Gastrocnemius medialis (tissue), 4 donors: ENCODE measurements at regions not wholly inside any gene's neighbourhood (a gene's known extent, or its start where the extent isn't known, plus 50 kb on each side); places are given as distances from the start of the nearest gene placed in this dataset.
"Not testable (repeated sequence)": the region's sequence is repeated elsewhere in the genome, so short reads cannot be mapped to it uniquely, and the experiment has no call there.

Experiments used
- ATAC-seq, 2 donors: fragments of 150-250 bp; one replicate each; pipeline ENCODE4 v1.9.1; 2016
- DNase-seq, 2 donors: peaks; one replicate each; pipeline ENCODE4 v3.0.0-alpha.2; 2019
- H3K27ac ChIP-seq, 4 donors: fragments of 200-600 bp; sonication (generic); 1 replicate in 1 of 4; 2 replicates in 3 of 4; pipeline ENCODE4 v1.5.1; 2016 to 2018; ENCODE audit warnings: mild to moderate bottlenecking in 2 of 4, moderate library complexity in 1 of 4
- H3K27me3 ChIP-seq, 3 donors: fragments of 200-600 bp; sonication (generic) in 2 of 3; 1 replicate in 1 of 3; 2 replicates in 2 of 3; pipeline versions ENCODE4 v1.5.1 to v1.6.0; 2016 to 2019; ENCODE audit warnings: mild to moderate bottlenecking in 1 of 3, moderate library complexity in 1 of 3
- H3K36me3 ChIP-seq, 2 donors: fragments of 200-600 bp; sonication (generic) in 1 of 2; one replicate each; pipeline ENCODE4 v1.5.1; 2017 to 2018
- H3K4me1 ChIP-seq, 2 donors: fragments of 200-600 bp; sonication (generic) in 1 of 2; one replicate each; pipeline ENCODE4 v1.5.1; 2016 to 2017; ENCODE audit warnings: mild to moderate bottlenecking in 2 of 2
- H3K4me3 ChIP-seq, 4 donors: fragments of 200-600 bp; sonication (generic) in 3 of 4; 1 replicate in 1 of 4; 2 replicates in 3 of 4; pipeline ENCODE4 v1.5.1; 2016 to 2019; ENCODE audit warnings: mild to moderate bottlenecking in 2 of 4
- H3K9me3 ChIP-seq, 3 donors: fragments of 200-600 bp; sonication (generic) in 2 of 3; 1 replicate in 1 of 3; 2 replicates in 2 of 3; pipeline ENCODE4 v1.5.1; 2016 to 2019
- POLR2A ChIP-seq, 2 donors: fragments of 450-650 bp; IDR thresholded peaks; one replicate each; pipeline ENCODE4 v1.6.1; 2017; ENCODE audit warnings: antibody characterized with exemption in 2 of 2, mild to moderate bottlenecking in 2 of 2, moderate library complexity in 2 of 2
- in situ Hi-C, 4 donors: fragments of 200-750 bp; cut with MboI; loops; one replicate each; pipeline versions ENCODE4 v1.15.0 to v1.8.0; 2017; ENCODE audit warnings: low sequenced_read_pairs in 4 of 4
- intact Hi-C: fragments of 100-400 bp; cut with DNase I; formaldehyde crosslinking; loops from one replicate; pipeline ENCODE4 v1.15.1; 2023; ENCODE audit warnings: low total_unique reads
- TF ChIP-seq, protein P1 (sequence below), 5 experiments: fragments of 450-650 bp in 3 of 5; fragments of 200-600 bp in 2 of 5; sonication (generic) in 2 of 5; IDR thresholded peaks in 4 of 5; conservative IDR thresholded peaks in 1 of 5; 1 replicate in 4 of 5; 2 replicates in 1 of 5; pipeline ENCODE4 v1.5.1; 2016 to 2019; ENCODE audit warnings: antibody characterized with exemption in 5 of 5, mild to moderate bottlenecking in 3 of 5, moderate library complexity in 3 of 5

DNA sequence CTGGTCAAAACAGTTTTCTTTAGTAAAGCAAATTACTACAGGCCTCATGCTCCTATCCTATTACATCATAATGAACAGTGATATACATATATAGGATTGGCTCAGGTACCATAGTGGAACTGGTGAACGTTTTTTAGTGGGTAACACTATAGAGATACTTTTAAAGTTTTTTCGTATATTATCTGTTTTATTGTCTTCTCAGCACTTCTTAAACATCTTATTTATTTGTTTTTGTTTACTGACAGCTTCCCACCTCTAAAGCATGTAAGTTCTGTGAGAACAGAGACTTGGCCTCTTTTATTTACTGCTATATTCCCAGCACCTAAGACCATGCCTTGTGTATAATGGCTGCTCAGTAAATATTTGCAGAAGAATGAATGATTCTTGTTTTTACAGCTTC lies 81.1 kb upstream of the PSMA6 start:
- intact Hi-C loops, result no loop called here
- TF ChIP-seq, protein P1, sequence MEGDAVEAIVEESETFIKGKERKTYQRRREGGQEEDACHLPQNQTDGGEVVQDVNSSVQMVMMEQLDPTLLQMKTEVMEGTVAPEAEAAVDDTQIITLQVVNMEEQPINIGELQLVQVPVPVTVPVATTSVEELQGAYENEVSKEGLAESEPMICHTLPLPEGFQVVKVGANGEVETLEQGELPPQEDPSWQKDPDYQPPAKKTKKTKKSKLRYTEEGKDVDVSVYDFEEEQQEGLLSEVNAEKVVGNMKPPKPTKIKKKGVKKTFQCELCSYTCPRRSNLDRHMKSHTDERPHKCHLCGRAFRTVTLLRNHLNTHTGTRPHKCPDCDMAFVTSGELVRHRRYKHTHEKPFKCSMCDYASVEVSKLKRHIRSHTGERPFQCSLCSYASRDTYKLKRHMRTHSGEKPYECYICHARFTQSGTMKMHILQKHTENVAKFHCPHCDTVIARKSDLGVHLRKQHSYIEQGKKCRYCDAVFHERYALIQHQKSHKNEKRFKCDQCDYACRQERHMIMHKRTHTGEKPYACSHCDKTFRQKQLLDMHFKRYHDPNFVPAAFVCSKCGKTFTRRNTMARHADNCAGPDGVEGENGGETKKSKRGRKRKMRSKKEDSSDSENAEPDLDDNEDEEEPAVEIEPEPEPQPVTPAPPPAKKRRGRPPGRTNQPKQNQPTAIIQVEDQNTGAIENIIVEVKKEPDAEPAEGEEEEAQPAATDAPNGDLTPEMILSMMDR (IDR thresholded peaks at IDR 0.05 in 4 of 5, conservative IDR thresholded peaks at IDR 0.05 in 1 of 5), result no peak
- no peak for TF ChIP-seq POLR2A (IDR thresholded peaks at IDR 0.05)
- no peak for ATAC-seq
- no peaks in the 10 kb centered on the region for H3K27me3 ChIP-seq
- no peak overlapping the region for H3K4me3 ChIP-seq
- no peaks in the 10 kb centered on the region for H3K9me3 ChIP-seq
- no peaks in the 10 kb centered on the region for H3K4me1 ChIP-seq
- no peaks in the 10 kb centered on the region for H3K36me3 ChIP-seq
- H3K27ac ChIP-seq, result no peak overlapping the region
- in situ Hi-C loops, result loop anchor here in 3 of 4 donors (5.0 to 10.0 kb wide), 2 partner anchors 201 to 204 kb away; no protein-coding TSS in a partner anchor
- no peak for DNase-seq

DNA sequence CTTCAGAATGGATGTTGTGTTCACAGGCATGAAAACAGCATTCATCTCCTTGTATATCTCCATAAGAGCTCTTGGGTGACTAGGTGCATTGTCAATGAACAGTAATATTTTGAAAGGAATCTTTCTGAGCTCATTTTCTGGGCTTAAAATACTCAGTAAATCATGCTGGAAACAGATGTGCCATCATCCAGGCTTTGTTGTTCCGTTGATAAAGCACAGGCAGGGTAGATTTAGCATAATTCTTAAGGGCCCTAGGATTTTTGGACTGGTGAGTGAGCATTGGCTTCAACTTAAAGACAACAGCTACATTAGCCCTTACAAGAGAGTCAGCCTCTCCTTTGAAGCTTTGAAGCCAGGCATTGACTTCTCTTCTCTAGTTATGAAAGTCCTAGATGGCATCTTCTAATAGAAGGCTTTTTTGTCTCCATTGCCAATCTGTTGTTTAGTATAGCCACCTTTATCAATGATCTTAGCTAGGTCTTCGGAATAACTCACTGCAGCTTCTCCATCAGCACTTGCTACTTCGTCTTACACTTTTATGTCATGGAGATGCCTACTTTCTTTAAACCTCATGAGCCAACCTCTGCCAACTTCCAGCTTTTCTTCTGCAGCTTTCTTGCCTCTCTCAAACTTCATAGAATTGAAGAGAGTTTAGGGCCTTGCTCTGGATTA lies 79.6 kb upstream of the PSMA6 start:
- H3K4me1 ChIP-seq, result no peaks in the 10 kb centered on the region
- intact Hi-C loops, result no loop called here
- H3K36me3 ChIP-seq, result no peaks in the 10 kb centered on the region
- no peak overlapping the region for H3K27ac ChIP-seq
- in situ Hi-C loops, result loop anchor here in 3 of 4 donors (5.0 to 10.0 kb wide), 2 partner anchors 200 to 202 kb away; no protein-coding TSS in a partner anchor
- no peaks in the 10 kb centered on the region for H3K9me3 ChIP-seq
- no peak for TF ChIP-seq POLR2A (IDR thresholded peaks at IDR 0.05)
- TF ChIP-seq, protein P1 (IDR thresholded peaks at IDR 0.05 in 4 of 5, conservative IDR thresholded peaks at IDR 0.05 in 1 of 5), result no peak
- ATAC-seq, result no peak
- H3K27me3 ChIP-seq, result no peaks in the 10 kb centered on the region
- DNase-seq, result no peak
- H3K4me3 ChIP-seq, result no peak overlapping the region

- Histone ChIP-seq H3K4me3 (no peak overlapping the region), H3K27ac (no peak overlapping the region), H3K4me1 (no peaks in the 10 kb centered on the region), H3K27me3 (no peaks in the 10 kb centered on the region), H3K9me3 (no peaks in the 10 kb centered on the region), H3K36me3 (no peaks in the 10 kb centered on the region)
- DNase-seq (no peak), ATAC-seq (no peak)
- intact Hi-C loops, result no loop called here
- no peak for TF ChIP-seq POLR2A (IDR thresholded peaks at IDR 0.05)
- in situ Hi-C loops, result loop anchor here in 3 of 4 donors (5.0 to 10.0 kb wide), 2 partner anchors 199 to 202 kb away; no protein-coding TSS in a partner anchor
Observed at GRCh38 chr14:35213143-35213788, 78.9 kb upstream of the PSMA6 start.

- Histone ChIP-seq H3K4me3 (no peak overlapping the region), H3K9me3 (no peaks in the 10 kb centered on the region), H3K27me3 (no peaks in the 10 kb centered on the region), H3K36me3 (no peaks in the 10 kb centered on the region), H3K27ac (no peak overlapping the region), H3K4me1 (no peaks in the 10 kb centered on the region)
- ATAC-seq, result no peak
- TF ChIP-seq, protein P1 (IDR thresholded peaks at IDR 0.05 in 4 of 5, conservative IDR thresholded peaks at IDR 0.05 in 1 of 5), result no peak
- TF ChIP-seq POLR2A (IDR thresholded peaks at IDR 0.05), result no peak
- in situ Hi-C loops, result loop anchor here in 3 of 4 donors (5.0 to 10.0 kb wide), 2 partner anchors 198 to 201 kb away; no protein-coding TSS in a partner anchor
- intact Hi-C loops, result no loop called here
- no peak for DNase-seq
Observed at GRCh38 chr14:35213869-35214387, 78.3 kb upstream of the PSMA6 start.

GRCh38 chr14:35214402-35214801 lies 77.8 kb upstream of the PSMA6 start:
- H3K4me3 ChIP-seq, intact Hi-C loops, H3K4me1 ChIP-seq, DNase-seq, H3K9me3 ChIP-seq, H3K27ac ChIP-seq, H3K36me3 ChIP-seq, H3K27me3 ChIP-seq, ATAC-seq: not testable (repeated sequence)
- in situ Hi-C loops, result loop anchor here in 3 of 4 donors (5.0 to 10.0 kb wide), 2 partner anchors 198 to 200 kb away; no protein-coding TSS in a partner anchor
